Heart left ventricle (tissue), 16 donors: ENCODE measurements at regions not wholly inside any gene's neighbourhood (a gene's known extent, or its start where the extent isn't known, plus 50 kb on each side); places are given as distances from the start of the nearest gene placed in this dataset.

Source experiments
- ATAC-seq, 4 donors: fragments of 200-7000 bp; cut with Tn5 transposase; one replicate each; pipeline ENCODE4 v1.9.1; 2020 to 2022; ENCODE audit warnings: moderate library complexity in 4 of 4, mild to moderate bottlenecking in 3 of 4, moderate number of reproducible peaks in 1 of 4
- DNase-seq, 5 donors: peaks; one replicate each; pipeline ENCODE4 v3.0.0-alpha.2; 2020
- H3K27ac ChIP-seq, 12 donors: fragments of 200-600 bp; sonication (generic) in 4 of 12; one replicate each; pipeline versions ENCODE4 v1.5.0 to v1.8.0; 2016 to 2022; ENCODE audit warnings: mild to moderate bottlenecking in 2 of 12
- H3K27me3 ChIP-seq, 9 donors: fragments of 200-600 bp; sonication (generic) in 2 of 9; one replicate each; pipeline versions ENCODE4 v1.5.1 to v1.8.0; 2016 to 2022; ENCODE audit warnings: mild to moderate bottlenecking in 3 of 9
- H3K36me3 ChIP-seq, 9 donors: fragments of 200-600 bp; sonication (generic) in 2 of 9; one replicate each; pipeline versions ENCODE4 v1.5.0 to v1.8.0; 2018 to 2022; ENCODE audit warnings: mild to moderate bottlenecking in 2 of 9
- H3K4me1 ChIP-seq, 12 donors: fragments of 200-600 bp; sonication (generic) in 4 of 12; one replicate each; pipeline versions ENCODE4 v1.5.0 to v1.8.0; 2016 to 2022; ENCODE audit warnings: mild to moderate bottlenecking in 3 of 12
- H3K4me3 ChIP-seq, 12 donors: fragments of 200-600 bp; sonication (generic) in 4 of 12; one replicate each; pipeline versions ENCODE4 v1.5.0 to v1.8.0; 2017 to 2022; ENCODE audit warnings: mild to moderate bottlenecking in 9 of 12, moderate library complexity in 4 of 12
- H3K9me3 ChIP-seq, 12 donors: fragments of 200-600 bp; sonication (generic) in 4 of 12; one replicate each; pipeline versions ENCODE4 v1.5.0 to v1.8.0; 2016 to 2022; ENCODE audit warnings: mild to moderate bottlenecking in 1 of 12
- CTCF ChIP-seq, 12 donors: fragments of 200-600 bp; sonication (generic) in 4 of 12; IDR thresholded peaks; one replicate each; pipeline versions ENCODE4 v1.5.0 to v1.8.0; 2018 to 2022; ENCODE audit warnings: antibody characterized with exemption in 12 of 12, mild to moderate bottlenecking in 5 of 12
- POLR2A ChIP-seq, 2 donors: fragments of 450-650 bp; IDR thresholded peaks; one replicate each; pipeline ENCODE4 v1.6.1; 2017; ENCODE audit warnings: antibody characterized with exemption in 2 of 2, mild to moderate bottlenecking in 2 of 2, moderate library complexity in 2 of 2
- WGBS, 4 donors: extraction: QIAGEN DNeasy Blood & Tissue Kit in 2 of 4; methylation state at CpG; one replicate each; pipeline versions ENCODE4 v1.1.5 to v1.1.7; 2013 to 2018; 5-methylcytosine and 5-hydroxymethylcytosine counted together
- intact Hi-C, 10 donors: fragments of 100-400 bp; cut with DNase I; formaldehyde crosslinking; loops; one replicate each; pipeline versions ENCODE4 v1.11.1 to v1.14.2; 2022
- donor health status: ischemic (EF 13 %, LVEDD 7.1; RV severe dilation, severe dysfunction).
- donor health status: healthy with polysubstance abuse.
- donor health status: DM: no; HTN: yes; CAD: no.
- donor health status: DM: no; HTN: no; CAD: no.
- donor health status: ischemic (EF 25% LVEDD 6.9; RV normal size, moderate dysfunction).
- donor health status: ischemic (EF 25% LVEDD 5.7; RV mildly dilated, moderate dysfunction).
- donor health status: healthy.
- donor health status: DM: yes; HTN: yes; CAD: no.
- donor health status: ischemic (EF 35%, LVEDD 5.7; RV mildly dilated, moderate dysfunction).
- donor health status: nonischemic (EF 11% LVEDD 7.7; RV severe dilation, severe dysfunction).
- donor health status: DM: yes; HTN: yes; CAD: no.
- donor health status: PGD.
- donor health status: ischemic (EF 29% LVEDD 5.4; RV normal size, mild dysfunction).
- donor health status: nonischemic (EF 23%, LVEDD 6.1; RV moderate dilation, normal function).

GRCh38 chr13:95361686-95362085 lies 60.4 kb upstream of the ABCC4 start:
- DNase-seq (no peak), ATAC-seq (no peak)
- Histone ChIP-seq H3K36me3 (no peaks in the 10 kb centered on the region), H3K4me1 (peaks cover 0 to 2% (median 0%) of the 10 kb centered on the region in 12 donors), H3K9me3 (peaks cover 0 to 16% (median 3%) of the 10 kb centered on the region in 12 donors), H3K4me3 (no peak overlapping the region), H3K27me3 (no peaks in the 10 kb centered on the region), H3K27ac (no peak overlapping the region)
- TF ChIP-seq CTCF (IDR thresholded peaks at IDR 0.05) = no peak
- TF ChIP-seq POLR2A (IDR thresholded peaks at IDR 0.05) = no peak
- 61 to 70% (median 64%) methylated on average over 3 of the region's 3 CpGs for WGBS, 4 donors
- intact Hi-C loops = no loop called here

- Histone ChIP-seq H3K27me3 (peaks cover 0 to 2% (median 0%) of the 10 kb centered on the region in 9 donors), H3K9me3 (peaks cover 0 to 8% (median 0%) of the 10 kb centered on the region in 12 donors), H3K4me3 (no peak overlapping the region), H3K36me3 (no peaks in the 10 kb centered on the region), H3K4me1 (peaks cover 0 to 2% (median 0%) of the 10 kb centered on the region in 12 donors), H3K27ac (no peak overlapping the region)
- intact Hi-C loops = no loop called here
- DNase-seq (no peak), ATAC-seq (no peak)
- no peak for TF ChIP-seq CTCF (IDR thresholded peaks at IDR 0.05)
- WGBS, 4 donors = 69 to 81% (median 76%) methylated on average over 5 of the region's 5 CpGs
Measured at GRCh38 chr13:95362666-95363065, 61.4 kb upstream of the ABCC4 start.

- Histone ChIP-seq H3K4me3 (no peak overlapping the region), H3K4me1 (no peaks in the 10 kb centered on the region), H3K9me3 (peaks cover 0 to 8% (median 0%) of the 10 kb centered on the region in 12 donors), H3K27me3 (peaks cover 0 to 4% (median 0%) of the 10 kb centered on the region in 9 donors), H3K36me3 (no peaks in the 10 kb centered on the region), H3K27ac (no peak overlapping the region)
- no peak for ATAC-seq
- 56 to 63% (median 59%) methylated on average over 6 of the region's 6 CpGs for WGBS, 4 donors
- intact Hi-C loops = no loop called here
- TF ChIP-seq POLR2A (IDR thresholded peaks at IDR 0.05) = no peak
- no peak for TF ChIP-seq CTCF (IDR thresholded peaks at IDR 0.05)
- DNase-seq = no peak
Measured at GRCh38 chr13:95367309-95367843, 66.1 kb upstream of the ABCC4 start.

- Histone ChIP-seq H3K4me3 (no peak overlapping the region), H3K27ac (no peak overlapping the region), H3K9me3 (peaks cover 0 to under 1% (median 0%) of the 10 kb centered on the region in 12 donors), H3K4me1 (no peaks in the 10 kb centered on the region), H3K36me3 (no peaks in the 10 kb centered on the region), H3K27me3 (peaks cover 0 to 4% (median 0%) of the 10 kb centered on the region in 9 donors)
- no peak for ATAC-seq
- TF ChIP-seq CTCF (IDR thresholded peaks at IDR 0.05) (no peak), POLR2A (IDR thresholded peaks at IDR 0.05) (no peak)
- DNase-seq = no peak
- intact Hi-C loops = no loop called here
- WGBS, 4 donors = 77 to 86% (median 85%) methylated on average over 4 of the region's 4 CpGs
Measured at GRCh38 chr13:95368998-95369397, 67.7 kb upstream of the ABCC4 start.
